GM23338 (cell line): ENCODE measurements at regions not wholly inside any gene's neighbourhood (a gene's known extent, or its start where the extent isn't known, plus 50 kb on each side); places are given as distances from the start of the nearest gene placed in this dataset.

Experiments
- ATAC-seq: fragments of 200-7000 bp; cut with Tn5 transposase; 3 replicates; pipeline ENCODE4 v1.9.1; 2020
- DNase-seq: peaks from one replicate; pipeline ENCODE4 v3.0.0-alpha.2; 2015; ENCODE audit warnings: low spot score
- H2AFZ ChIP-seq: fragments of 200-600 bp; sonication (generic); 2 replicates; pipeline ENCODE4 v1.8.0; 2016; ENCODE audit warnings: antibody characterized with exemption, mild to moderate bottlenecking, moderate library complexity
- H3F3A ChIP-seq: fragments of 200-600 bp; sonication (generic); replicated peaks from 2 replicates; pipeline ENCODE4 v1.8.0; 2017; ENCODE audit warnings: antibody characterized with exemption, mixed run types, low read depth
- H3K27ac ChIP-seq: fragments of 200-600 bp; sonication (generic); 2 replicates; pipeline ENCODE4 v1.6.1; 2016; ENCODE audit warnings: low read depth
- H3K27me3 ChIP-seq: fragments of 200-600 bp; sonication (generic); 2 replicates; pipeline ENCODE4 v1.8.0; 2016; ENCODE audit warnings: mild to moderate bottlenecking, mixed run types, moderate library complexity; ENCODE audit not compliant: insufficient read depth
- H3K36me3 ChIP-seq: fragments of 200-600 bp; sonication (generic); 2 replicates; pipeline ENCODE4 v1.8.0; 2016; ENCODE audit warnings: mild to moderate bottlenecking; ENCODE audit not compliant: insufficient read depth
- H3K4me1 ChIP-seq: fragments of 200-600 bp; sonication (generic); 2 replicates; pipeline ENCODE4 v1.8.0; 2016; ENCODE audit warnings: mild to moderate bottlenecking, moderate library complexity; ENCODE audit not compliant: insufficient read depth
- H3K4me2 ChIP-seq: fragments of 200-600 bp; sonication (generic); 2 replicates; pipeline ENCODE4 v1.7.1; 2017; ENCODE audit warnings: mixed run types
- H3K4me3 ChIP-seq: fragments of 200-600 bp; sonication (generic); 2 replicates; pipeline ENCODE4 v1.6.1; 2016; ENCODE audit warnings: mixed run types
- H3K79me2 ChIP-seq: fragments of 200-600 bp; sonication (generic); replicated peaks from 2 replicates; pipeline ENCODE4 v1.8.0; 2017; ENCODE audit warnings: mild to moderate bottlenecking; ENCODE audit not compliant: insufficient read depth
- H3K9me2 ChIP-seq: fragments of 200-600 bp; sonication (generic); 2 replicates; pipeline ENCODE4 v1.8.0; 2017; ENCODE audit not compliant: insufficient read depth
- H4K20me1 ChIP-seq: fragments of 200-600 bp; sonication (generic); replicated peaks from 2 replicates; pipeline ENCODE4 v1.8.0; 2017; ENCODE audit warnings: mild to moderate bottlenecking; ENCODE audit not compliant: insufficient read depth
- H3K27ac Mint-ChIP-seq: 2 replicates; pipeline ENCODE4 v1.8.0; 2020; ENCODE audit warnings: inconsistent platforms, mild to moderate bottlenecking, moderate library complexity, mixed read lengths
- H3K27me3 Mint-ChIP-seq: 3 replicates; pipeline ENCODE4 v1.8.0; 2022; ENCODE audit warnings: low read depth, mild to moderate bottlenecking, moderate library complexity, mixed read lengths, inconsistent platforms; ENCODE audit not compliant: insufficient read depth, poor library complexity
- H3K36me3 Mint-ChIP-seq: 3 replicates; pipeline ENCODE4 v1.8.0; 2021; ENCODE audit warnings: low read depth, mild to moderate bottlenecking, inconsistent platforms, moderate library complexity, mixed read lengths
- H3K4me1 Mint-ChIP-seq: 3 replicates; pipeline ENCODE4 v1.8.0; 2020; ENCODE audit warnings: mild to moderate bottlenecking, inconsistent platforms, mixed read lengths
- H3K4me3 Mint-ChIP-seq: 3 replicates; pipeline ENCODE4 v1.8.0; 2021; ENCODE audit warnings: moderate library complexity, mild to moderate bottlenecking, inconsistent platforms, mixed read lengths
- H3K9me3 Mint-ChIP-seq: 3 replicates; pipeline ENCODE4 v1.8.0; 2020; ENCODE audit warnings: moderate library complexity, mild to moderate bottlenecking, inconsistent platforms, mixed read lengths
- CREB1 ChIP-seq: fragments of 250-450 bp; sonication (Bioruptor Pico); IDR thresholded peaks from 2 replicates; pipeline ENCODE4 v1.5.0; 2020; ENCODE audit warnings: low read depth, mild to moderate bottlenecking, moderate library complexity
- EZH2 ChIP-seq: fragments of 200-600 bp; sonication (generic); IDR thresholded peaks from one replicate; pipeline ENCODE4 v1.8.0; 2017; ENCODE audit warnings: antibody characterized with exemption, mild to moderate bottlenecking, low read depth; ENCODE audit not compliant: unreplicated experiment
- EZH2phosphoT487 ChIP-seq: fragments of 200-600 bp; sonication (generic); IDR thresholded peaks from one replicate; pipeline ENCODE4 v1.8.1; 2018; ENCODE audit warnings: antibody characterized with exemption; ENCODE audit not compliant: unreplicated experiment
- JUNB ChIP-seq: IDR thresholded peaks from one replicate; pipeline ENCODE4 v1.6.1; 2016; ENCODE audit warnings: antibody characterized with exemption; ENCODE audit not compliant: unreplicated experiment
- NANOG ChIP-seq: IDR thresholded peaks from 2 replicates; pipeline ENCODE4 v1.6.1; 2016; ENCODE audit warnings: antibody characterized with exemption, borderline replicate concordance
- POLR2AphosphoS5 ChIP-seq: IDR thresholded peaks from 2 replicates; pipeline ENCODE4 v1.6.1; 2016; ENCODE audit warnings: antibody characterized with exemption, low read depth
- STAT1 ChIP-seq: IDR thresholded peaks from one replicate; pipeline ENCODE4 v1.6.1; 2016; ENCODE audit warnings: antibody characterized with exemption; ENCODE audit not compliant: unreplicated experiment
- ZNF114 ChIP-seq: fragments of 250-450 bp; sonication (Bioruptor Pico); IDR thresholded peaks from 2 replicates; pipeline ENCODE4 v1.5.0; 2020; ENCODE audit warnings: mild to moderate bottlenecking, moderate library complexity
- ZNF331 ChIP-seq: fragments of 250-450 bp; sonication (Bioruptor Pico); IDR thresholded peaks from 2 replicates; pipeline ENCODE4 v1.5.0; 2020; ENCODE audit warnings: low read depth, mild to moderate bottlenecking, moderate library complexity
- TF ChIP-seq, protein P1 (sequence below): IDR thresholded peaks from one replicate; pipeline ENCODE4 v1.6.1; 2018; ENCODE audit warnings: antibody characterized with exemption; ENCODE audit not compliant: unreplicated experiment
- TF ChIP-seq, protein P2 (sequence below): fragments of 250-450 bp; sonication (Bioruptor Pico); IDR thresholded peaks from 2 replicates; pipeline ENCODE4 v1.5.0; 2020; ENCODE audit warnings: mild to moderate bottlenecking, moderate library complexity
- TF ChIP-seq, protein P3 (sequence below), 2 experiments: fragments of 200-600 bp in 1 of 2; sonication (generic) in 1 of 2; conservative IDR thresholded peaks; 2 replicates each; pipeline versions ENCODE4 v1.5.1 to v1.6.1; 2016 to 2017; ENCODE audit warnings: antibody characterized with exemption in 2 of 2, low read depth in 2 of 2, mild to moderate bottlenecking in 2 of 2, moderate library complexity in 1 of 2
- TF ChIP-seq, protein P4 (sequence below): IDR thresholded peaks from 2 replicates; pipeline ENCODE4 v1.6.1; 2016; ENCODE audit warnings: antibody characterized with exemption

DNA sequence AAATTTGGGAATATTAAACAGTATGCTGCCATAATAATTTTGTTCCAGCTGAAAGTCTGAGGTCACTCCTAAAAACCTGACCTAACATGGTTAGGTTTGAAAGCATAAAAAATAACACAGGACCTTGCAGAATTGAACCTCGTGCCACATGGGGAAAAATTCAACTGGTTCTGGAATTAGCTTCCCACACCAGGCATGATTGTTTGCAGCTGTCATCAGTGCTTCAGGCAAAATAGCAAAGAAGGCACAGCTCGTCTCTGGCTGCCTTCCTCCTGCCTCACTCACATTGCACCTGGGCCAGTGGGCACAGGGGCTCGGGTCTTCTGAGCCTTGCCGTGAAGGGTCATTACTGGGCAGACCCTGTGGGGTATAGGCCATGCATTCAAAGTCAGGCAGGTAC lies 153.8 kb upstream of the ARHGAP20 start:
- Histone ChIP-seq H3K9me2 (0 out of 2 replicates have a peak, but pooled peaks cover 4% of the 10 kb centered on the region), H3K4me1 (0 out of 2 replicates have a peak, but pooled peaks cover 5% of the 10 kb centered on the region), H4K20me1 (no peaks in the 10 kb centered on the region), H3K27ac (no peak overlapping the region), H3K4me2 (no peak overlapping the region), H2AFZ (no peak overlapping the region), H3K4me3 (no peak overlapping the region), H3K27me3 (no peaks in the 10 kb centered on the region), H3K79me2 (no peaks in the 10 kb centered on the region), H3K36me3 (no peaks in the 10 kb centered on the region), H3F3A (no peaks in the 10 kb centered on the region)
- no peaks in the 10 kb centered on the region for H3K27me3 Mint-ChIP-seq
- H3K4me1 Mint-ChIP-seq = peaks cover 16% of the 10 kb centered on the region
- no peak overlapping the region for H3K27ac Mint-ChIP-seq
- ATAC-seq (no peak), DNase-seq (no peak)
- no peak overlapping the region for H3K4me3 Mint-ChIP-seq
- TF ChIP-seq JUNB = no peak
- TF ChIP-seq ZNF114 (CRISPR knock-in tag) = no peak
- TF ChIP-seq CREB1 (CRISPR knock-in tag) = no peak
- TF ChIP-seq ZNF331 = no peak
- no peak for TF ChIP-seq STAT1
- TF ChIP-seq, protein P1, sequence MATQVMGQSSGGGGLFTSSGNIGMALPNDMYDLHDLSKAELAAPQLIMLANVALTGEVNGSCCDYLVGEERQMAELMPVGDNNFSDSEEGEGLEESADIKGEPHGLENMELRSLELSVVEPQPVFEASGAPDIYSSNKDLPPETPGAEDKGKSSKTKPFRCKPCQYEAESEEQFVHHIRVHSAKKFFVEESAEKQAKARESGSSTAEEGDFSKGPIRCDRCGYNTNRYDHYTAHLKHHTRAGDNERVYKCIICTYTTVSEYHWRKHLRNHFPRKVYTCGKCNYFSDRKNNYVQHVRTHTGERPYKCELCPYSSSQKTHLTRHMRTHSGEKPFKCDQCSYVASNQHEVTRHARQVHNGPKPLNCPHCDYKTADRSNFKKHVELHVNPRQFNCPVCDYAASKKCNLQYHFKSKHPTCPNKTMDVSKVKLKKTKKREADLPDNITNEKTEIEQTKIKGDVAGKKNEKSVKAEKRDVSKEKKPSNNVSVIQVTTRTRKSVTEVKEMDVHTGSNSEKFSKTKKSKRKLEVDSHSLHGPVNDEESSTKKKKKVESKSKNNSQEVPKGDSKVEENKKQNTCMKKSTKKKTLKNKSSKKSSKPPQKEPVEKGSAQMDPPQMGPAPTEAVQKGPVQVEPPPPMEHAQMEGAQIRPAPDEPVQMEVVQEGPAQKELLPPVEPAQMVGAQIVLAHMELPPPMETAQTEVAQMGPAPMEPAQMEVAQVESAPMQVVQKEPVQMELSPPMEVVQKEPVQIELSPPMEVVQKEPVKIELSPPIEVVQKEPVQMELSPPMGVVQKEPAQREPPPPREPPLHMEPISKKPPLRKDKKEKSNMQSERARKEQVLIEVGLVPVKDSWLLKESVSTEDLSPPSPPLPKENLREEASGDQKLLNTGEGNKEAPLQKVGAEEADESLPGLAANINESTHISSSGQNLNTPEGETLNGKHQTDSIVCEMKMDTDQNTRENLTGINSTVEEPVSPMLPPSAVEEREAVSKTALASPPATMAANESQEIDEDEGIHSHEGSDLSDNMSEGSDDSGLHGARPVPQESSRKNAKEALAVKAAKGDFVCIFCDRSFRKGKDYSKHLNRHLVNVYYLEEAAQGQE = no peak
- TF ChIP-seq, protein P2, sequence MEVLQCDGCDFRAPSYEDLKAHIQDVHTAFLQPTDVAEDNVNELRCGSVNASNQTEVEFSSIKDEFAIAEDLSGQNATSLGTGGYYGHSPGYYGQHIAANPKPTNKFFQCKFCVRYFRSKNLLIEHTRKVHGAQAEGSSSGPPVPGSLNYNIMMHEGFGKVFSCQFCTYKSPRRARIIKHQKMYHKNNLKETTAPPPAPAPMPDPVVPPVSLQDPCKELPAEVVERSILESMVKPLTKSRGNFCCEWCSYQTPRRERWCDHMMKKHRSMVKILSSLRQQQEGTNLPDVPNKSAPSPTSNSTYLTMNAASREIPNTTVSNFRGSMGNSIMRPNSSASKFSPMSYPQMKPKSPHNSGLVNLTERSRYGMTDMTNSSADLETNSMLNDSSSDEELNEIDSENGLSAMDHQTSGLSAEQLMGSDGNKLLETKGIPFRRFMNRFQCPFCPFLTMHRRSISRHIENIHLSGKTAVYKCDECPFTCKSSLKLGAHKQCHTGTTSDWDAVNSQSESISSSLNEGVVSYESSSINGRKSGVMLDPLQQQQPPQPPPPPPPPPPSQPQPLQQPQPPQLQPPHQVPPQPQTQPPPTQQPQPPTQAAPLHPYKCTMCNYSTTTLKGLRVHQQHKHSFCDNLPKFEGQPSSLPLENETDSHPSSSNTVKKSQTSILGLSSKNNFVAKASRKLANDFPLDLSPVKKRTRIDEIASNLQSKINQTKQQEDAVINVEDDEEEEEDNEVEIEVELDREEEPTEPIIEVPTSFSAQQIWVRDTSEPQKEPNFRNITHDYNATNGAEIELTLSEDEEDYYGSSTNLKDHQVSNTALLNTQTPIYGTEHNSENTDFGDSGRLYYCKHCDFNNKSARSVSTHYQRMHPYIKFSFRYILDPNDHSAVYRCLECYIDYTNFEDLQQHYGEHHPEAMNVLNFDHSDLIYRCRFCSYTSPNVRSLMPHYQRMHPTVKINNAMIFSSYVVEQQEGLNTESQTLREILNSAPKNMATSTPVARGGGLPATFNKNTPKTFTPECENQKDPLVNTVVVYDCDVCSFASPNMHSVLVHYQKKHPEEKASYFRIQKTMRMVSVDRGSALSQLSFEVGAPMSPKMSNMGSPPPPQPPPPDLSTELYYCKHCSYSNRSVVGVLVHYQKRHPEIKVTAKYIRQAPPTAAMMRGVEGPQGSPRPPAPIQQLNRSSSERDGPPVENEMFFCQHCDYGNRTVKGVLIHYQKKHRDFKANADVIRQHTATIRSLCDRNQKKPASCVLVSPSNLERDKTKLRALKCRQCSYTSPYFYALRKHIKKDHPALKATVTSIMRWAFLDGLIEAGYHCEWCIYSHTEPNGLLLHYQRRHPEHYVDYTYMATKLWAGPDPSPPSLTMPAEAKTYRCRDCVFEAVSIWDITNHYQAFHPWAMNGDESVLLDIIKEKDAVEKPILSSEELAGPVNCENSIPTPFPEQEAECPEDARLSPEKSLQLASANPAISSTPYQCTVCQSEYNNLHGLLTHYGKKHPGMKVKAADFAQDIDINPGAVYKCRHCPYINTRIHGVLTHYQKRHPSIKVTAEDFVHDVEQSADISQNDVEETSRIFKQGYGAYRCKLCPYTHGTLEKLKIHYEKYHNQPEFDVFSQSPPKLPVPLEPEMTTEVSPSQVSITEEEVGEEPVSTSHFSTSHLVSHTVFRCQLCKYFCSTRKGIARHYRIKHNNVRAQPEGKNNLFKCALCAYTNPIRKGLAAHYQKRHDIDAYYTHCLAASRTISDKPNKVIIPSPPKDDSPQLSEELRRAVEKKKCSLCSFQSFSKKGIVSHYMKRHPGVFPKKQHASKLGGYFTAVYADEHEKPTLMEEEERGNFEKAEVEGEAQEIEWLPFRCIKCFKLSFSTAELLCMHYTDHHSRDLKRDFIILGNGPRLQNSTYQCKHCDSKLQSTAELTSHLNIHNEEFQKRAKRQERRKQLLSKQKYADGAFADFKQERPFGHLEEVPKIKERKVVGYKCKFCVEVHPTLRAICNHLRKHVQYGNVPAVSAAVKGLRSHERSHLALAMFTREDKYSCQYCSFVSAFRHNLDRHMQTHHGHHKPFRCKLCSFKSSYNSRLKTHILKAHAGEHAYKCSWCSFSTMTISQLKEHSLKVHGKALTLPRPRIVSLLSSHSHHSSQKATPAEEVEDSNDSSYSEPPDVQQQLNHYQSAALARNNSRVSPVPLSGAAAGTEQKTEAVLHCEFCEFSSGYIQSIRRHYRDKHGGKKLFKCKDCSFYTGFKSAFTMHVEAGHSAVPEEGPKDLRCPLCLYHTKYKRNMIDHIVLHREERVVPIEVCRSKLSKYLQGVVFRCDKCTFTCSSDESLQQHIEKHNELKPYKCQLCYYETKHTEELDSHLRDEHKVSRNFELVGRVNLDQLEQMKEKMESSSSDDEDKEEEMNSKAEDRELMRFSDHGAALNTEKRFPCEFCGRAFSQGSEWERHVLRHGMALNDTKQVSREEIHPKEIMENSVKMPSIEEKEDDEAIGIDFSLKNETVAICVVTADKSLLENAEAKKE (CRISPR knock-in tag) = no peak
- TF ChIP-seq POLR2AphosphoS5 = no peak
- no peak for TF ChIP-seq EZH2
- TF ChIP-seq, protein P3, sequence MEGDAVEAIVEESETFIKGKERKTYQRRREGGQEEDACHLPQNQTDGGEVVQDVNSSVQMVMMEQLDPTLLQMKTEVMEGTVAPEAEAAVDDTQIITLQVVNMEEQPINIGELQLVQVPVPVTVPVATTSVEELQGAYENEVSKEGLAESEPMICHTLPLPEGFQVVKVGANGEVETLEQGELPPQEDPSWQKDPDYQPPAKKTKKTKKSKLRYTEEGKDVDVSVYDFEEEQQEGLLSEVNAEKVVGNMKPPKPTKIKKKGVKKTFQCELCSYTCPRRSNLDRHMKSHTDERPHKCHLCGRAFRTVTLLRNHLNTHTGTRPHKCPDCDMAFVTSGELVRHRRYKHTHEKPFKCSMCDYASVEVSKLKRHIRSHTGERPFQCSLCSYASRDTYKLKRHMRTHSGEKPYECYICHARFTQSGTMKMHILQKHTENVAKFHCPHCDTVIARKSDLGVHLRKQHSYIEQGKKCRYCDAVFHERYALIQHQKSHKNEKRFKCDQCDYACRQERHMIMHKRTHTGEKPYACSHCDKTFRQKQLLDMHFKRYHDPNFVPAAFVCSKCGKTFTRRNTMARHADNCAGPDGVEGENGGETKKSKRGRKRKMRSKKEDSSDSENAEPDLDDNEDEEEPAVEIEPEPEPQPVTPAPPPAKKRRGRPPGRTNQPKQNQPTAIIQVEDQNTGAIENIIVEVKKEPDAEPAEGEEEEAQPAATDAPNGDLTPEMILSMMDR (conservative IDR thresholded peaks at IDR 0.05; ENCODE audit: low read depth in 2 of 2) = no peak
- no peak for TF ChIP-seq NANOG
- no peak for TF ChIP-seq EZH2phosphoT487
- TF ChIP-seq, protein P4, sequence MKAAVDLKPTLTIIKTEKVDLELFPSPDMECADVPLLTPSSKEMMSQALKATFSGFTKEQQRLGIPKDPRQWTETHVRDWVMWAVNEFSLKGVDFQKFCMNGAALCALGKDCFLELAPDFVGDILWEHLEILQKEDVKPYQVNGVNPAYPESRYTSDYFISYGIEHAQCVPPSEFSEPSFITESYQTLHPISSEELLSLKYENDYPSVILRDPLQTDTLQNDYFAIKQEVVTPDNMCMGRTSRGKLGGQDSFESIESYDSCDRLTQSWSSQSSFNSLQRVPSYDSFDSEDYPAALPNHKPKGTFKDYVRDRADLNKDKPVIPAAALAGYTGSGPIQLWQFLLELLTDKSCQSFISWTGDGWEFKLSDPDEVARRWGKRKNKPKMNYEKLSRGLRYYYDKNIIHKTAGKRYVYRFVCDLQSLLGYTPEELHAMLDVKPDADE = no peak
- H3K9me3 Mint-ChIP-seq = no peaks in the 10 kb centered on the region
- H3K36me3 Mint-ChIP-seq = no peaks in the 10 kb centered on the region
